NT2/D1 (cell line): ENCODE measurements at regions not wholly inside any gene's neighbourhood (a gene's known extent, or its start where the extent isn't known, plus 50 kb on each side); places are given as distances from the start of the nearest gene placed in this dataset.

ENCODE experiments used
- SUZ12 ChIP-seq: IDR thresholded peaks from 2 replicates; pipeline ENCODE4 v1.6.1; 2011; ENCODE audit not compliant: insufficient read length, insufficient read depth; ENCODE audit errors: extremely low read depth
- ZNF274 ChIP-seq: IDR thresholded peaks from 2 replicates; pipeline ENCODE4 v1.6.1; 2011; ENCODE audit warnings: mild to moderate bottlenecking, low read depth, low read length

- no peak for TF ChIP-seq ZNF274
- no peak for TF ChIP-seq SUZ12
Observed at GRCh38 chr6:40678941-40679340, 91.8 kb upstream of the LRFN2 start.
